Thoracic aorta (tissue), 2 donors: ENCODE measurements at regions not wholly inside any gene's neighbourhood (a gene's known extent, or its start where the extent isn't known, plus 50 kb on each side); places are given as distances from the start of the nearest gene placed in this dataset.

ENCODE experiments used
- ATAC-seq: fragments of 150-250 bp; one replicate; pipeline ENCODE4 v1.8.0; 2017; ENCODE audit warnings: low read depth; ENCODE audit not compliant: insufficient number of reproducible peaks, low FRiP score
- DNase-seq: peaks from one replicate; pipeline ENCODE4 v3.0.0-alpha.2; 2020; ENCODE audit warnings: low spot score
- H3K27ac ChIP-seq, 2 donors: fragments of 200-600 bp; sonication (generic); 1 replicate in 1 of 2; 2 replicates in 1 of 2; pipeline ENCODE4 v1.5.1; 2016; ENCODE audit warnings: mild to moderate bottlenecking in 2 of 2, moderate library complexity in 2 of 2
- H3K27me3 ChIP-seq: fragments of 200-600 bp; sonication (generic); replicated peaks from 2 replicates; pipeline ENCODE4 v1.6.0; 2016; ENCODE audit warnings: mild to moderate bottlenecking; ENCODE audit not compliant: insufficient read depth
- H3K36me3 ChIP-seq: fragments of 200-600 bp; sonication (generic); one replicate; pipeline ENCODE4 v1.5.1; 2016
- H3K4me1 ChIP-seq, 2 donors: fragments of 200-600 bp; sonication (generic); 1 replicate in 1 of 2; 2 replicates in 1 of 2; pipeline versions ENCODE4 v1.5.1 to v1.6.0; 2016; ENCODE audit warnings: low read depth in 2 of 2, mild to moderate bottlenecking in 1 of 2; ENCODE audit not compliant: control insufficient read depth in 1 of 2
- H3K4me3 ChIP-seq: fragments of 200-600 bp; sonication (generic); 2 replicates; pipeline ENCODE4 v1.5.1; 2016; ENCODE audit warnings: mild to moderate bottlenecking
- H3K9me3 ChIP-seq: fragments of 200-600 bp; sonication (generic); 2 replicates; pipeline ENCODE4 v1.5.1; 2016
- TF ChIP-seq, protein P1 (sequence below): fragments of 200-600 bp; sonication (generic); IDR thresholded peaks from one replicate; pipeline ENCODE4 v1.5.1; 2019; ENCODE audit warnings: antibody characterized with exemption

DNA sequence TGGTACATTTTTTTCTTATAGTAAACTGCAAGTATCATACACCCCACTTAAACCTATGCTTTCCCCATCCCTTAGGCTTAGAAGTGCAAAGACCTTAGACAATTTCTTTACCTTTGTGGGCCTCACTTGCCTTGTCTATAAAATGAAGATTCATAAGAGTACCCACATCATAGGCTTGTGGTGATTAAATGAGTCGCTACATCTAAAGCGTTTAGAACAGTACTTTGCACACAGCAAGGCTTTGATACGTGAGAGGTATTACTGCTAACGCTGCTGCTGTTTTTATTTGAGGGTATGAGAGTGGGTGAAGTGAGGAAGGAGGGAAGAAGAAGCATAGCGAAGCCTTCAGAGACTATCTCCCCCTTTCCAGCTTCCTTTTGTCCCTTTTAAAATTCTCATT is 87.8 kb upstream of the RPS6KA3 start:
- no peaks in the 10 kb centered on the region for H3K27me3 ChIP-seq
- DNase-seq = no peak
- H3K9me3 ChIP-seq = no peaks in the 10 kb centered on the region
- no peaks in the 10 kb centered on the region for H3K4me1 ChIP-seq
- H3K4me3 ChIP-seq = no peak overlapping the region
- H3K36me3 ChIP-seq = no peaks in the 10 kb centered on the region
- H3K27ac ChIP-seq = no peak overlapping the region
- TF ChIP-seq, protein P1, sequence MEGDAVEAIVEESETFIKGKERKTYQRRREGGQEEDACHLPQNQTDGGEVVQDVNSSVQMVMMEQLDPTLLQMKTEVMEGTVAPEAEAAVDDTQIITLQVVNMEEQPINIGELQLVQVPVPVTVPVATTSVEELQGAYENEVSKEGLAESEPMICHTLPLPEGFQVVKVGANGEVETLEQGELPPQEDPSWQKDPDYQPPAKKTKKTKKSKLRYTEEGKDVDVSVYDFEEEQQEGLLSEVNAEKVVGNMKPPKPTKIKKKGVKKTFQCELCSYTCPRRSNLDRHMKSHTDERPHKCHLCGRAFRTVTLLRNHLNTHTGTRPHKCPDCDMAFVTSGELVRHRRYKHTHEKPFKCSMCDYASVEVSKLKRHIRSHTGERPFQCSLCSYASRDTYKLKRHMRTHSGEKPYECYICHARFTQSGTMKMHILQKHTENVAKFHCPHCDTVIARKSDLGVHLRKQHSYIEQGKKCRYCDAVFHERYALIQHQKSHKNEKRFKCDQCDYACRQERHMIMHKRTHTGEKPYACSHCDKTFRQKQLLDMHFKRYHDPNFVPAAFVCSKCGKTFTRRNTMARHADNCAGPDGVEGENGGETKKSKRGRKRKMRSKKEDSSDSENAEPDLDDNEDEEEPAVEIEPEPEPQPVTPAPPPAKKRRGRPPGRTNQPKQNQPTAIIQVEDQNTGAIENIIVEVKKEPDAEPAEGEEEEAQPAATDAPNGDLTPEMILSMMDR = no peak
- ATAC-seq = no peak

DNA sequence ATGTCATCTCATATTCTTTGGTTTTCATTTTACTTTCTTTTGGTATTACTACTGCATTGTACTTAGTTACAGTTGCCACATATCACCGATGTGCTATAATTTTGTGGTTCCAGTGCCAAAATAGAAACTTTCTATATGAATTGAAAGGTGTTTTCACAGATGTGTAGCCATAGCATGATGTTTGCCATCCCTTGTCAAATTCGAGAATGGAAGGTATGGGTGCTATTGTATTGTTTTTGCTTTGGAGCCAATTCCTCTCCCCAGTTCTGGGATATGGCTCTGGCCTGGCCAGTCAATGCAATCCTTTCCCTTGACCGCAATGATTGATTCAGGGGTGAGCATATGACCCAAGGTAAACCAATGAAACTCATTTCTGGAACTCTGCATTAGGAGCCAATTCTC is 86.2 kb upstream of the RPS6KA3 start:
- Histone ChIP-seq H3K4me1 (no peaks in the 10 kb centered on the region), H3K27me3 (no peaks in the 10 kb centered on the region), H3K27ac (no peak overlapping the region), H3K4me3 (no peak overlapping the region), H3K36me3 (no peaks in the 10 kb centered on the region), H3K9me3 (no peaks in the 10 kb centered on the region)
- DNase-seq (no peak), ATAC-seq (no peak)
- TF ChIP-seq, protein P1 = no peak

DNA sequence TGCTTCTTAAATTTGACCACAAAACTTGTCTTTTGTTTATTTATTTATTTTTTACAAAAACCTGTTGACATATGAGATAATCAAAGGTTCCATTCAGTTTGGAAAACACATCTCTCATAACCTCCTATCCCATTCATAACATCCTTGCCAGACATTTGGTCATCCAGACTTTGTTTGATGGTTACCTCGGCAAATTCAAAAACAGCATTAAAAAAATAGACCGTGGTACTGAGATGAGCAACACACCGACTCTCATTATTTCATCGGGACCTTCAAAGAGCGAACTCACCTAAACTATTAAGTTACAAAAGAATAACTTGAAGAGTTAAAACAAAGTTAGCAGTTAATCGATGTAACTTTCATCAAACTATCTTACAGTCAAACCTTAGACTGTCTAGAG is 85.8 kb upstream of the RPS6KA3 start:
- ATAC-seq (no peak), DNase-seq (no peak)
- TF ChIP-seq, protein P1 = no peak
- no peak overlapping the region for H3K27ac ChIP-seq
- H3K4me3 ChIP-seq = no peak overlapping the region
- H3K27me3 ChIP-seq = no peaks in the 10 kb centered on the region
- no peaks in the 10 kb centered on the region for H3K4me1 ChIP-seq
- H3K36me3 ChIP-seq = no peaks in the 10 kb centered on the region
- no peaks in the 10 kb centered on the region for H3K9me3 ChIP-seq

GRCh38 chrX:20350596-20350995 is 83.9 kb upstream of the RPS6KA3 start:
- no peak overlapping the region for H3K27ac ChIP-seq
- H3K4me3 ChIP-seq = no peak overlapping the region
- H3K27me3 ChIP-seq = no peaks in the 10 kb centered on the region
- DNase-seq = no peak
- no peak for ATAC-seq
- H3K4me1 ChIP-seq = no peaks in the 10 kb centered on the region
- no peaks in the 10 kb centered on the region for H3K9me3 ChIP-seq
- no peaks in the 10 kb centered on the region for H3K36me3 ChIP-seq
- TF ChIP-seq, protein P1 = no peak

DNA sequence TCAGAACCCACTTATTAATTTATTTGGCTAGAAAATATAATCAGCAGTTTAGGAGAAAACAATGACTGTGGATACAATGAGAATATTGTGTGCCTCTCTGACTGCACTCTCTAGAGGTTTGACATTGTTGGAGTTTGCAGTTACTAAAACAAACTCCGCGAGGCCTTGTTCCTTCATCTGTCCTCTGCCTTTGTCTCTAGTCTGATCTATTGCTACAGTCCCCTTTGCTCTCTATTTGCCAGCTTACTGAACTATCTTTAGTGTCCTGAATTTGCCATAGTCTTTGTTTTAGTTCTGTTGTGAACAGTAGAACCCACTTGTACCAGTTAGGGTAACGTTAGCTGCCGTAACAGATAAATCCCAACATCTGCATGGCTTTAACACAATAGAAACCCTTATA is 81.4 kb upstream of the RPS6KA3 start:
- Histone ChIP-seq H3K4me1 (no peaks in the 10 kb centered on the region), H3K27ac (no peak overlapping the region), H3K9me3 (no peaks in the 10 kb centered on the region), H3K4me3 (no peak overlapping the region), H3K36me3 (no peaks in the 10 kb centered on the region), H3K27me3 (no peaks in the 10 kb centered on the region)
- DNase-seq = no peak
- TF ChIP-seq, protein P1 = no peak
- ATAC-seq = no peak
